HG02885 (cell line): ENCODE measurements at regions not wholly inside any gene's neighbourhood (a gene's known extent, or its start where the extent isn't known, plus 50 kb on each side); places are given as distances from the start of the nearest gene placed in this dataset.

Experiments used
- ATAC-seq: cut with Tn5 transposase; IDR thresholded peaks from one replicate; pipeline ENCODE4 v1.9.1; 2021; ENCODE audit warnings: mild to moderate bottlenecking; ENCODE audit not compliant: unreplicated experiment, poor library complexity

- ATAC-seq = no peak
Observed at GRCh38 chr15:37767841-37768455, 166.5 kb upstream of the TMCO5A start.

GRCh38 chr15:37771465-37771864, 163.0 kb upstream of the TMCO5A start:
- no peak for ATAC-seq

- ATAC-seq = no peak
Observed at GRCh38 chr15:37773111-37773860, 161.2 kb upstream of the TMCO5A start.

GRCh38 chr15:37774961-37775360, 159.5 kb upstream of the TMCO5A start:
- ATAC-seq = no peak

- no peak for ATAC-seq
Observed at GRCh38 chr15:37777006-37777405, 157.4 kb upstream of the TMCO5A start.

GRCh38 chr15:37783290-37783689, 151.2 kb upstream of the TMCO5A start:
- no peak for ATAC-seq

- ATAC-seq = no peak
Observed at GRCh38 chr15:37788330-37788729, 146.1 kb upstream of the TMCO5A start.

GRCh38 chr15:37788767-37789396, 145.6 kb upstream of the TMCO5A start:
- no peak for ATAC-seq

- ATAC-seq = no peak
Observed at GRCh38 chr15:37789397-37789786, 145.0 kb upstream of the TMCO5A start.

GRCh38 chr15:37789881-37790280, 144.6 kb upstream of the TMCO5A start:
- ATAC-seq = no peak

GRCh38 chr15:37791693-37792092, 142.7 kb upstream of the TMCO5A start:
- no peak for ATAC-seq

- ATAC-seq = no peak
Observed at GRCh38 chr15:37792351-37792750, 142.1 kb upstream of the TMCO5A start.

- no peak for ATAC-seq
Observed at GRCh38 chr15:37793851-37794250, 140.6 kb upstream of the TMCO5A start.

GRCh38 chr15:37794947-37795346, 139.5 kb upstream of the TMCO5A start:
- no peak for ATAC-seq

- no peak for ATAC-seq
Observed at GRCh38 chr15:37801529-37801928, 132.9 kb upstream of the TMCO5A start.

- ATAC-seq = no peak
Observed at GRCh38 chr15:37806808-37807207, 127.6 kb upstream of the TMCO5A start.

- no peak for ATAC-seq
Observed at GRCh38 chr15:37810381-37810780, 124.1 kb upstream of the TMCO5A start.

- no peak for ATAC-seq
Observed at GRCh38 chr15:37813306-37813705, 121.1 kb upstream of the TMCO5A start.

GRCh38 chr15:37814847-37815515, 119.5 kb upstream of the TMCO5A start:
- no peak for ATAC-seq

GRCh38 chr15:37818152-37818677, 116.2 kb upstream of the TMCO5A start:
- ATAC-seq = no peak

GRCh38 chr15:37819191-37819590, 115.2 kb upstream of the TMCO5A start:
- no peak for ATAC-seq
